CD1c-positive myeloid dendritic cell (primary cell): ENCODE measurements at regions not wholly inside any gene's neighbourhood (a gene's known extent, or its start where the extent isn't known, plus 50 kb on each side); places are given as distances from the start of the nearest gene placed in this dataset.

Experiments used
- DNase-seq: peaks from one replicate; pipeline ENCODE4 v3.0.0-alpha.2; 2016; ENCODE audit errors: extremely low spot score

DNA sequence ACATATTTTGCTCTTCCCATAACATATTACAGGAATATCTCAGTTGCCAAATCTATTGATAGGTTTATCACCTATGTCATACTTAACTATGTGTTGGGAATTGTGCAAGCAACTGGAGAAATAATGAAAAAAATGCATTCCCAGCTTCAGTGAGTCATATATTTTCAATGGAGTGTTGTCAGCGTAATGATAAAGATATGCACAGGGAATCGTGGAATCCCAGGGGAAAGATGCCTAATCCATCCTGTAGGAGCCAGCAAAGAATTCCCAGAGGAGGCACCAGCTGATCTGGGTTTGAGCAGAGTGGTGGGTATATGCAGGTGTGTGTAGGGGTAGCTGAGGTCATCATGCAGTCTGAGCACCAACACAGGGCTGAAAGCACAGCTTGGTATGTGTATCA is 213.3 kb upstream of the DAB1 start:
- no peak for DNase-seq

DNA sequence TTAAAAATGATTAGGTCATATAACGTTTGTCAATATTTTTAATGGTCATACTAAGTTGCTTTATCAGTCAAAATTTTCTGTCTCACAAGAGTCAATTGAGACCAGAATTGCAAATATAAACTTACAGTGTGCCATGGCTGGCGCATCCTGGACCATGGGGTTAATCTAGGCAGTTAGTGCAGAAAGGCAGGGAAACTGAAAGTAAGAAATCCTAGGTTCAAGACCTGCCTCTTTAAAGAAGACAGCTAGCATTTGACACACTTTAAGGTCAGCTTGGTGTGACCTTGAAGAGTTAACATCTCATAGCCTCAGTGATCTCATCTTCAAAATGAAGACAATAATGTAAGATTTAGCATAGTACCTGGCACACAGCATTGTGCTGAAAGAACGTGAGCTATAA is 210.0 kb upstream of the DAB1 start:
- no peak for DNase-seq

DNA sequence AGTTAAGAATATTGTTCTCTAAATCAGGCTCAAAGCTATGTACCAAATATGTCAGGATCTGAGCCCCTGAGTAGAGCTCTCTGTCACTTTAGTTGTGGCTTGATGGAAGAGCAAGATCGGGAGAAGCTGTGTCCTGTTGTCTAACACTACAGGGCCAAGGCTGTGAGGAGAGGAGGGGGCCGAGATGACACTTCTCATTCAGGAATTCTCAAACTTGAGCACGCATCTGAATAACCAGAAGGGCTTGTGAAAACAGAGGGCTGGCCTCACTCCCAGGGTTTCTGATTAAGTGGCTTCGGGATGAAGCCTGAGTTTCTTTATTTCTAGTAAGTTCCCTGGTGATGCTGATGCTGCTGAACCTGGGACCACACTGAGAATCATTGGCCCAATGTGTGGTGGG is 209.2 kb upstream of the DAB1 start:
- no peak for DNase-seq

DNA sequence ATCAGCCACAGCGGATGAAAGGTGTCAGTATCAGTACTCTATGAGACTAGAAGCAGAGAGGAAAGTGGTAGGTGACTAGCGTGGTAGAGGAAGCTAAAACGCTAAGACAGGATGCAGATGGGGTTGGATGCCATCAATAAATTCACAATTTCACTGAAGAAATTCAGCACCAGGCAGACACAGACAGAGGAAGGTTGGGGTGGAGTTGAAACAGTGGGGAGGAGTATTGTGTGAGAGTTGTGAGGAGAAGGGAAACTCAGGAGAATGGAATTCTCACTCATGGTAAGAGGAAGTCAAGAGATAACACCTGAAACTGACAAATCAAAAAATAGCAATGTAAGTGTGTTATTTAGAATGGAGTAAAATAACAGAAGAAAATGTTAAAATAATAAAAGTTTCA is 208.5 kb upstream of the DAB1 start:
- DNase-seq: no peak

GRCh38 chr1:57627612-57628011 is 203.8 kb upstream of the DAB1 start:
- no peak for DNase-seq

DNA sequence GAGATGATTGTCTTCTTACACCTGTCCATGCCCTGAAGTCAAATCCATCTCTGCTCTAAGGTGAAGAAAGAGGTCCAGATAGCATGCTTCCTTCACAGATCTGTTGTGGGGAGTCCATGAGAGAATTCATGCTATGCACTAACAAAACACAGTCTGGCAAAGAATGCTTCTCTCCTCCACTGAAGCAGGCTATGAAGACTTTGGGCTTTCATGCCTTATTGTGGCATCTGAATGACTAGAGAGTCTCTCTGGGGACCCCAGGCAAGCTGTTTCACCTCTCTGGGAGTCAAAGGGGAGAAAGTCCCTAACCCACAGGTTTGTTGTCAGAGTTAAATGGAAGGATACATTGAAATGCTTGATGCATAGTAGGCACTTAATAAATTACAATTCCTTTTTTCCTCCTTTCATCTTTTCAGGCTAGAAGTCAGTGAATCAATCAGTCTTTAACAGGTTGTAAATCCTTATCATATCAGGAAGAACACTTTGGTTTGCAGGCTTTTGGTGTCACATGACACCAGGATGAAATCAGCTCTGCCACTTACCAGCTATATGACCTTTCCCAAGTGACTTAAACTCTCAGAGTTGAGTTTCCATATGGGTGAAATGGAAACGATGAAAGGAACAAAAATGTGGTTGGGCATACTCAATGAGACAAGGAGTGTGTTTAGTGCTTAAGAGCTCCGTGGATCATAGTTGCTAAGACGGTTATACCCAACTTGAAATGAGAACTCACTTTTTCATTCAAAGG is 200.1 kb upstream of the DAB1 start:
- no peak for DNase-seq

GRCh38 chr1:57623039-57623790 is 199.4 kb upstream of the DAB1 start:
- DNase-seq: no peak

GRCh38 chr1:57621776-57622175 is 197.9 kb upstream of the DAB1 start:
- DNase-seq: no peak

GRCh38 chr1:57620605-57621004 is 196.7 kb upstream of the DAB1 start:
- DNase-seq: no peak

- no peak for DNase-seq
Measured at GRCh38 chr1:57616921-57617320, 193.1 kb upstream of the DAB1 start.

GRCh38 chr1:57615956-57616355 is 192.1 kb upstream of the DAB1 start:
- DNase-seq: no peak

- DNase-seq: no peak
Measured at GRCh38 chr1:57612833-57613232, 189.0 kb upstream of the DAB1 start.

DNA sequence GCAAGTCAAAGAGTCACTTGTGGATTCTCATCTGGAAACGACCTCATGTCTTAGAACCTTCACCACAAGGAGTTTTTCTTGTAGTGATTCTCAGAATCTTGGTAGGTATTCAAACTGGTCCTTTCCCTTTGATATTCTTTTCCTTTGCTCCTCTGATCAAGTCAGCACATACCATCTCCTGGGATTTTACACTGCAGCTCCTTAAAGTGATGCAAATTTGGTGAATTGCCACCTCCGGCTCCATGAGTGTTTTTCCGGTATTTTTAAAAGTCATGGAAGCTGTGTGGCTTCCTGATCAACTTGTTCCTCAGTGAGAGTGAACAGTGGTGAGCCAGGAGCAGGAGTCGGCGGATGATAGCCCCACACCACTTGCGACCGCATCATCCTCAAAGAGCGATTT is 182.1 kb upstream of the DAB1 start:
- DNase-seq: no peak

- no peak for DNase-seq
Measured at GRCh38 chr1:57603696-57604095, 179.8 kb upstream of the DAB1 start.

GRCh38 chr1:57600424-57600823 is 176.6 kb upstream of the DAB1 start:
- DNase-seq: no peak

GRCh38 chr1:57599236-57599994 is 175.6 kb upstream of the DAB1 start:
- no peak for DNase-seq

- no peak for DNase-seq
Measured at GRCh38 chr1:57597036-57597435, 173.2 kb upstream of the DAB1 start.

DNA sequence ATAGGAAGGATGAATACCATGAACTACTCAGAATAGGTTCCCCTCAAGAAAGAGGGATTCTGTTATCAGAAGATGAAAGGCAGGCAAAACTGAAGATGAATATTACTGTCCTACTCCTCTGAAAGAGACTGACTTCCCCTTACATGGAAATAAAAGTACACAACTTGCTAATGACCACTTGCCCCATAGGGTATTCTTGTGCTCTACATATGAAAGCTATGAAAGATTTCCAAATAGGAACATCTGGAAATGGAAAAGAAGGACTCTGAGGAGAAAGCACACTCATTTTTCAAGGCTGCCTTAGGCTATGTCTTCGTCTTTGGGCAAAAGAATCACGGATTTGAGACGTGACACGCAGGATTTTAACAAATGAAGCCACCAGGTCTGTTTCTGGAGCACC is 170.1 kb upstream of the DAB1 start:
- no peak for DNase-seq

DNA sequence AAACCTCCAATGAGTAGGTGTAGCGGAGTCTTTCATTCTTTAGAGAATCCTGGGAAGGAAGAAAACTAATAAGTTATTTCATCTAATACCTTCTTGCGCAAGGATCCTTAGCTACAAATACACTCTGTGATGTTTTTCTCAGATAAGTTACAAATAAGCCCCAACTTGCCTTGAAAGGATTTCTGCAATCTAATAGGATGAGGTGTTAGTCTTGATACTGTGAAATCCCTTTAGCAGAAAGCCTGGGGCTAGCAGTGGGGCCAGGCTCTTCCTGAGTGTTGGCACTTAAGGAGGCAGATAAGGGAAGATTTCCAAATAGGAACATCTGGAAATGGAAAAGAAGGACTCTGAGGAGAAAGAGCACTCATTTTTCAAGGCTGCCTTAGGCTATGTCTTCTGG is 168.0 kb upstream of the DAB1 start:
- no peak for DNase-seq

DNA sequence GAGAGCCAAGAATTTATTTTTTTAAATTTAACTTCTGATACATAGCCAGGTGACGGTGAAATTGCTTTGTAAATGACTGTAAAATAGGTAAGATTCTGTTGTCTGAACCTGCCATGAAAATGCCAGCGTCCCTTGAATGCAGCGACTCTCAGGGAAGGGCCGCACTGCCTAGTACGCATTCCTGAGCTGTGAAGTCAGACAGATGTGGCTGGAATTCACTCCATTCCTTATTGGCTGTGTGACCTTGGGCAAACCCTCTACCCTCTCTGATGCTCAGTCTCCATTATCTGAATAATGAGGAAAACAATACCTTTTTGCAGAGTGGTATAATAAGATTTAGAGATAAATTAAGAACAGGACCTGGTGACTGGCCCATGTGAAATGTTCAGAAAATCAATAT is 167.1 kb upstream of the DAB1 start:
- no peak for DNase-seq

GRCh38 chr1:57586842-57587241 is 163.0 kb upstream of the DAB1 start:
- no peak for DNase-seq

- no peak for DNase-seq
Measured at GRCh38 chr1:57578680-57579079, 154.8 kb upstream of the DAB1 start.

- DNase-seq: no peak
Measured at GRCh38 chr1:57578099-57578498, 154.2 kb upstream of the DAB1 start.
